ENCODE measurements at regions not wholly inside any gene's neighbourhood (a gene's known extent, or its start where the extent isn't known, plus 50 kb on each side); places are given as distances from the start of the nearest gene placed in this dataset.
A peak's percentile ranks its signal among the peaks of the same experiment; 100 is the strongest.
"Not testable (repeated sequence)": the region's sequence is repeated elsewhere in the genome, so short reads cannot be mapped to it uniquely, and the experiment has no call there.

DNA sequence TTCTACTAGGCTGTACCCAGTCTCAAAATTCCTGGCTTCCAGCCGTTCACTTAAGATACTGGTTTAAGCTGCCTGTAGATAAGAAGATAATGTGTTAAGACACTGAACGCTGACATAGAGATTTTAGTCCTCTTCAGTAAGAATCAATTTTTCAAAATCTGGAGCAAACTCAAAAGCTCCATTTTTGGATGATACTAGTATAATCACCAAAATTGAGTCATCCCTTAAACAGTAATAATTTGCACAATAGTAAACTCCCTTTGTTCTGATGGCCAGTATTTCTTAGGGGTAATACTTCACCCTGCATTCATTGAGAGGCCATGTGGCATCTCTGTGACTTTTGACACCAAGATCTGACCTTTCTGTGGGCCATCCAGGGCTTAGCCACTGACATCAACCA is 299.8 kb upstream of the USP25 start:
- no peak for DNase-seq

DNA sequence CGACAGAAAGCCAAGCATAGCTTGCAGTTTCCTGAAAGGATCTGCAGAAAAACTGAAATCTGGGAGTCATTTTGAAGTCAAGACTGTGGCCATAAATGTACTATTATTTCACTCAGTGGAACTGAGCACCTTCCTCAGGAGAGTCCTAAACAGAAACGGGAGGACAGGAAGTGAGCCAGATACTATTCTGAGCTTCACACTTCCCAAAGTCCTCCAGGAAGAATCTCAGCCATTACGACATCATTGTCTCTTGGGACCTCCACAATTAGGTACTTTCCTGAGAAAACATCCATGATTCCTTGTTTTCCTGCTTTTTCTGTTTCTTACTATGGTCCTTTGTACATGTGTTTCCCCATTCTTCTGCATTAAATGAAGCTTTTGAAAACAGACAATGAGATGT is 299.2 kb upstream of the USP25 start:
- no peak for DNase-seq

DNA sequence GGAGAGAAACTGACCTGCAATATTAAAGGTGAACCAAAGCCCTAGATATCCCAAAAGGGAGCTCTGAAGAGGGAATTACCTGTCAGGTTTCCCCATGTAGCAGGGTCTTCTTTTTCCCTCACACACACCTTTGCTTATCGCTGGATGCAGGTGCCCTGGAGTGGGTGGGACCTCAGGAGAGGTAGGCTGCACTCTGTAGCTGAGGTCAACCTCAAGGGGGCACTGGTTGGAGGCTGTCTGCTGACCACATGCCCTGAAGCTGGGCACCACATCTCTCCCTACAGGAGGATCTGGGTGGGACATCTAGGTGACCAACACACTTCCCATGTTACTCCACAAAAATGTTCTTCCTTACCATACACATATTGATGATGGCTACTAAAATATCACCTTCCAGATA is 298.7 kb upstream of the USP25 start:
- no peak for DNase-seq

DNA sequence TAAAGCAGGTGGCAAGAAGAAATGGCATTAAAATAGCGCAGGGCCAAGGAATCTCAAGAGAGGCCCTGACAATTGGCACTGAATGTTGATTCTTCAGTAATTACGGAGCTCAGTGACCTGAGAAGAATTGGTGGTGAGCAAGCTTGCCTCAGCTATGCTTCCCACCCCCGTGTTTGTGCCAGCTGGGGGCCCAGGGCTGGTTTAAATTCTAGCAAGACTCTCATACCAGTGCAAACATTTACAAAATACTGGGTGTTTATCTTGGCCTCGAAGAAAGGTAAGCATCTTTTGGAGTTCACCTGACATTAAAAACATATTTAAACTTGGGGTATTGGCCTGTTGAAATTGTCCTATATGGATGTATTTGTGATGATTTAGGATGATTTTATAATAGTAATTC is 296.7 kb upstream of the USP25 start:
- DNase-seq, result no peak

DNA sequence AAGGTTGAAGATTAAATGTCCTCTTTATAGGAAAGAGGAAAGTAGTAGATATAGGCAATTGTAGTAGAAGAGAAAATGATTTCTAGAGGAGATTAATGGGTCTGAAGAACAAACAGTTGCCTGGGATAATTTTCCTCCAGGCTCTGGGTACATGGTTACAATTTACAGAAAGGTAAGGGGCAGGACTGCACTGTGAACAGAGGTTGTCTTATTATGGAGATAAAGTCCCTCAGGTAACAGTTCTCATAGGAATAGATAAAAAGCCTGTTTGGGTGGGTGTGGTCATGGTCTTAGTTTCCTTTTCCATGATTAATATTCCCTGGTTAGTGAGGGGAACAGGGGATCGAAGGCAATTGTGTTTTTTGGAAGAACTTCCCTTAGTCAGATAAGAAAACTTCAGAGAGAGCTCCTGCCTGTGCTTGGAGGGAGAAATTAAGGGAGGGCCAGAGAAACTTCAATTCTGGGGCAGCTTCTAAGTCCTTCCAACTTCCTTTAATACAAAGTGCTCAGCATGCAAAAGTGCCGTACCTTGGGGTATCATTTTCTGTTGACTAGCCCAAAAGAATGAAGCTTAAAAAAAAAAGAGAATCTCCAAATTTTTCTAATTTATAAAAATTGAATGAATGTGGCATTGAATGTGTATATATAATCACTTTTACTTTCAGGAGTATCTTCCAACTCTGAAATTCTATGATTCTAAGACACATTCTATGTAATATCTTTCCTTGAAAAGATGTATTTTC is 295.4 kb upstream of the USP25 start:
- no peak for DNase-seq

DNA sequence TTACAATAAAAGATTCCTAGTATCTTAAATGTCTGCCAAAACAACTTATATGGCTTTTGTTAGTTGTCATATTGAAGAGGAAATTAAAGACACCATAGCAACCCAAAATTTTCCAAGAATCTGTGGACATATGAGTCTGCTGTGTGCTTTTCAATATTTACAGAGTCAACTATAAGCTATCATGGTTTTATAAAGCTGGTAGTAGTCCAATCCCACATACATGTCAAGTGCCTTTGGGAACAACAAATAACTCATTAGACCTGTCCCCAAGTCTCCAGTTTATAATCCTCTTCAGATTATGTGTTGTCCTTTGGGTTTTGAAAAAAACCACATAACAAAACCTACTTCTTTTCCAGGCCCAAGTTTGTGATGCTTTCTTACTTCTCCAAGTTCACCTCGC is 293.8 kb upstream of the USP25 start:
- no peak for DNase-seq

DNA sequence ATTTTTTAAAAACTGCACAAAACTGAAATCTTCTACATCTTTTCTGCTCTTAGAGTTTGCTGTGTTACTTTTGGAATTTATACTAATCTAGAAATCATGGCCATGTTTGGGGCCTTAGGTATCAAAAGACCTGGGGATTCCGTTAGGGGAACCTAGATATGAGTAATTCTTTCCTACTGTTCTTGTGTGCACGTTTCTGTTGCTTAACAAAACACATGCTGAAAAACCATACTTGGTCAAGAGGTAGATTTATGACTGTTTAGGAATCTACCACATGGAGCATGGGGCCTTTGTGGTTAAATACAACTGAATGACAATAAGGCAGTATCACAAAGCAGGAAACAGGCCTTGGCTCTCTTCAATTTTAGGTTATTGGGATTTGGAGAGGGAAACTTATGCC is 291.9 kb upstream of the USP25 start:
- DNase-seq, result no peak

DNA sequence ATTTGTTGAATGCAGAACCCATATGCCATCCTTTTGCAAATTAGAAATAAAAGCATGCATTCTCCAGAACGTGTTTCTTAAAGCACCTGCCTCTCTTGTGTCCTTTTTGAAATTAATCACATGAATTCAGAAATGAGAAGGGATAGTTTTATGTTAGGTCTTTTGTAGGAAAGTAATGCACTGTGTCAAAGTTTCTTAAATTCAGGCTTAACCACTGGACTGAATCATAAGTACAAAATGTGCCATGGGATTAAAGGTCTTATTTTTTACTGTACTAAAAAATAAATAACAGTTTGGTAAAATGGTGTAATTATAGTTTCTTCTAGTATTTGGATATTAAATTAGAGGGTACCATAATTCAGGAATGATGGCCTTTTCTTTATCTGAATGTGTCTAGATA is 290.1 kb upstream of the USP25 start:
- DNase-seq, result no peak

DNA sequence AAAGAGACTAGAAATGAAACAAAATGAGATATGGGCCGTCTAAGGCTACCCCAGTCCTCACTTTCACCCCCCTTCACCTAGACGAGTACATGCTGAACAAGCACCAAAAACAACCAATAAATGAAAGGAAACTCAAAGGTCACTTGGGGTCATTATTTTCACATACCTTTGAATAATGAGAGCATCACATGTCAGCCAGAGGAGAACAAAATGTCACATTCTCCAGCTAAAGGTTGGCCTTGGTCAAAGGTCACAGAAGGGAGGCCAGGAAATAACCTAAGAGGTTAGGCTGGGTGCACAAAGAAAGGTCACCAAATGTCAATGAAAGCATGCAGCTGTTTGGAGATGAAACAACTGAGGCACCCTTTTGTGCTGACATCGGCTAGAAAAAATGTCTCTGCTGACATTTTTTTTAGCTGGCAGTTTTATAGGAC is 288.7 kb upstream of the USP25 start:
- no peak for DNase-seq

DNA sequence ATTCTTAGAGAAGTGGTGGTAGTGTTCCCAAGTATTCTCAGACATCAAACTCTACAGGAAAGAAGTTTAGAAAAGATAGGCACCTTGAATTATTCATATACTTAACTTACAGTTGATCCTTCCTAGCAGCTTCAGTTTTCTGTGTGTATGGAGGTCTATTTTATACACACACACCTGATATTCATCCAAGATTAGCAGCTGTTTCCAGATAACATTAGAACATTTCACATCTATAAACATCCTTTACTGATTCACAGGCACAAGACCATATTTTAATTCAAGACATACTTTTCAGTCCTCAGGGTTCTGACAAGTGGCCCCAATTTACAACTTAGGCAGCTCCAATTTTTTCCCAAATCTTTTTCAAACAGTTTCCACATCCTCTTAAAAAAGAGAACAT is 287.8 kb upstream of the USP25 start:
- DNase-seq, result no peak

DNA sequence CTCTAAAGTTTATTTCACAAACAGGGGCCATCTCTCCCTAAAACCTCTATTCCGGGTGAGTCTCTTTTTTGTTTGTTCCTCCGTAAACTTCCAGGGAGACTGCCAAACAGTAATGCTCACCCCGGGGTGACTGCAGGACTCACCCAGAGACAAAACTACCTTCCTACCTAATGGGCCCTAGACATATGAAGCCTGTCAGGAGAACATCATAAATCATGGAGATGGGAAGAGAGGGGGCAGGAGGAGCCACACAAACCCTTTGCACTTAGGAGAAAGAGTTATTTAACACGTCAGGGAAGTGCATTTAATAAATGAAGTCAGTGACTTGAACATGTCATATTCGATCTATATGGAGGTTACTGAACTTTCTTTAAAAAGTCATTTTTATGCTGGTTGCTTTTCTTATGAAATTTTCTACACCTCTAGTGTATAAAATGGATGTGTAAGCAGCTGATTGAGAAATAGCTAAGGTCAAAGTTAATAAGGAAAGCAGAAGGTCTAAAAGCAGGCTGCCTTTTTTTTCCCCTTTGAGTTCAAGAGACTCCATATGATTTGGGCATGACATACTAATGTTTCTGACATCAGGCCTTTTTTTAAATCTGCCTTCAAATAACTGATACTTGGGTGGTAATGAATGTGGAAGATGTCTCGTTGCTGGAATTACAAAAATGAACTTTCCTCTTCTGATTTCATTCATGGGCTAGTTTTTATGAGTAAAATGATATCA is 286.9 kb upstream of the USP25 start:
- no peak for DNase-seq

DNA sequence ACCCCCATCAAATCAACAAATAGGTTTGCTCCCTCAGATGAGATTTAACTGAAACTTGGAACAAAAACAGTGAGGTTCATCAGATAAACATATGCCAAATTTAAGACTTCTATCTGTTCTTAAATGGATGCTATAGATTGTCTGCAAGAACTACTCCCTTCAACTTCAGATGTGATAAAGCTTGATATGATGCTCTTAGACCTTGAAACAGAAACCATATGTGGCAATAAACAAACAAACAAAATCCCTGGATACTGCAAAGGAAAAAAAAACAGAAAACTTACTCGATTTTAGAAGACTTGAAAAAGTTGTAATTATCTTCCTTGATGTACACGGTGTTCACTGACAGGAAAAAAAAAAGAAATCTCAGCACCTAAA is 286.1 kb upstream of the USP25 start:
- DNase-seq, result no peak

DNA sequence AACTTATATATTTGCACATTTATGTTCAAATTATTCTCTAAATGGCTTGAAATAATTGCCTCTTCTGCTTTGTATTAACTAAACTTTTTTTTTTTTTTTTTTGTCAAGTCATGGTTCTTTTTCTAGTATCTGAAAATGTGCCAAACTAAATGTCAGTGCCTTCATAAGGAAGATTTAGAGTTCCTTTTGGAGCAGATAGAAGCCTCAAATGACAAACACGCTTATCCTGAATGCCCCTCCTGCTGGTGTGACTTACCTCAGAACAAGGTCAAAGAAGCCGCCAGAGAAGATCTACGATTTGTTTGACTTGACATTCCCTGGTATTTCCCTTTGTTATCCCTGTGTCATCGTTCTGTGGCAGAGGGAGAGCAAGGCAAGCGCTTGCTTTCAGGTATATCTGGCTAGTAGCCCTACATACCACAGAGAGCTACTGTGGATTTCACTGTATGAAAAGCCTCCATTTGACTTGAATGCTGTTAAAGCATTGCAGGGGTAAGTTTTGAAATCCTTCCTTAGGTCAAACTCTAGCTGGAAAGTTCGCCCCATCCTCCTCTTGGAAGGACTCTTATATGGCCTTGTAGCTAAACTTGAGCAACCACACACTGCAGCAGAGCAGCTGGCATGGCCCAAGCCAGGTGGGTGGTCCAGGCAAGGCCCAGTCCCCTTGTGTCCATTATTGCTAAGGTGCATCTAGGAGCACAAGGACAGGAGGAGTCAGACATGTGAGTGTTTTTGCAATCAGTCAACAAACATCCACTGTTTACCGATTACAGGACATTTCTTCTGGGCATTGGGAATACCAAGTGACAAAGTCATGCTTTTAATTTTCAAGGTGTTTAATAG is 285.4 kb upstream of the USP25 start:
- no peak for DNase-seq

DNA sequence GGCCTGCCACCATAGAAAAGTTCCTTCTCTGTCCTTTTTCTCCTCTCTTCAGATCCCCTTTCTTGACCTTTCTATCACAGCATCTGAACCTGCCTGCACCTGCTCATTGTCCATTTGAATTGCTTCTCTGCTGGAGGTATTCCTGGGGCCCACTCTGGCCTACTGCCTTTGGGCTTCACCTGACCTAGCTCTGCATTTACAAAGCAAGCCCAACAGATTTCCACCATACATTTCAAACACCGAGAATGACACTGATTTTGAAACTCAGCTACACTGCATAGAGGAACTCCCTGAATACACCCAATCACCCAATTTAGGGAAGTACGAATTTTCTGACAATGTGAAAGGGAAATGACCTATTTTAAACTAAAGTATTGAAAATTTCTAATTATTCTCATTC is 284.5 kb upstream of the USP25 start:
- no peak for DNase-seq

DNA sequence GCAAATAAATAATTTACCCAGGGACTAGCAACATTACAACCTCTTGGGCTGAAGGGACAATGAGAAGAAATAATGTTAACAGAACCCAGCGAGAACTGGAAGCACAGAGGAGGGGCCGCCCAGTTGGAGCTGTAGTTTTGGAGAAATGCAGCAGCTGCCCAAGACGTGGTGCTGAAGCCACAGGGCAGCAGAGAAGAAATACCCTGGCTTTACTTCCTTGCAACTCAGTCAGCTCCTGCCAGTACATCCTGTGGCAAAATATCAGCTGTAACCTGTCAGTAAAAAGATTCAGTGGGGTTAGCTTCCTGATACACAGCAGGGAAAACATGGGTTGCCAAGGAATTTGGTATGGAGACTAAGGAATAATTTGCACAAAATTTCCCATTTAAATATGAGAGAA is 283.6 kb upstream of the USP25 start:
- DNase-seq, result peak in 6 of 56 donors; percentile 0 to 18 (median 4)

DNA sequence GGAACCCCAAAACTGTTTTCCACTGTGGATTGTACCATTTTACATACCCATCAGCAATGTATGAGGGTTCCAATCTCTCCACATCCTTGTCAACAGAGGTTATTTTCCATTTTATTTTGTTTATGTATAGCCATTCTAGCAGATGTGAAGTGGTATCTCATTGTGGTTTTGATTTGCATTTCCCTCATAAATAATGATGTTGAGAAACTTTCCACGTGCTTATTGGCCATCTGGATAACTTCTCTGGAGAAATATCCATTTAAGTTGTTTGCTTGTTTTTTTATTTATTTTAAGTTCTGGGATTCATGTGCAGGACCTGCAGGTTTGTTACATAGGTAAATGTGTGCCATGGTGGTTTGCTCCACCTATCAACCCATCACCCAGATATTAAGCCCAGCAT is 280.2 kb upstream of the USP25 start:
- DNase-seq, result no peak

DNA sequence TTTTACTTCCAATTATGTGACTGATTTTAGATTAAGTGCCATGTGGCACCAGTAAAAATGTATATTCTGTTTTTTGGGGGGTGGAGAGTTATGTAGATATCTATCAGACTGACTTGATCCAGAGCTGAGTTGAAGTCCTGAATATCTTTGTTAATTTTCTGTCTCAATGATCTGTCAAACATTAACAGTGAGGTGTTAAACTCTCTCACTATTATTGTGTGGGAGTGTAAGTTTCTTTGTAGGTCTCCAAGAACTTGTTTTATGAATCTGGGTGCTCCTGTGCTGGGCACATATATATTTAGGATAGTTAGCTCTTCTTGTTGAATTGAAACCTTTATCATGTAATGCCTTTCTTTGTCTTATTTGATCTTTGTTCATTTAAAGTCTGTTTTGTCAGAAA is 276.5 kb upstream of the USP25 start:
- no peak for DNase-seq

DNA sequence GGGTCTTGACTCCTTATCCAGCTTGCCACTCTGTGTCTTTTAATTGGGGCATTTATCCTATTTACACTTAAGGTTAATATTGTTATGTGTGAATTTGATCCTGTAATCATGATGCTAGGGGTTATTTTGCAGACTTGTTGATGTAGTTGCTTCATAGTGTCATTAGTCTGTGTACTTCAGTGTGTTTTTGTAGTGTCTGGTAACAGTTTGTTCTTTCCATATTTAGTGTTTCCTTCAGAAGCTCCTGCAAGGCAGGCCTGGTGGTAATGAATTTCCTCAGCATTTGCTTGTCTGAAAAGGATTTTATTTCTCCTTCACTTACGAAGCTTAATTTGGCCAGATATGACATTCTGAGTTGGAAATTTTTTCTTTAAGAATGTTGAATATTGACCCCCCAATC is 276.0 kb upstream of the USP25 start:
- not testable (repeated sequence) for DNase-seq

DNA sequence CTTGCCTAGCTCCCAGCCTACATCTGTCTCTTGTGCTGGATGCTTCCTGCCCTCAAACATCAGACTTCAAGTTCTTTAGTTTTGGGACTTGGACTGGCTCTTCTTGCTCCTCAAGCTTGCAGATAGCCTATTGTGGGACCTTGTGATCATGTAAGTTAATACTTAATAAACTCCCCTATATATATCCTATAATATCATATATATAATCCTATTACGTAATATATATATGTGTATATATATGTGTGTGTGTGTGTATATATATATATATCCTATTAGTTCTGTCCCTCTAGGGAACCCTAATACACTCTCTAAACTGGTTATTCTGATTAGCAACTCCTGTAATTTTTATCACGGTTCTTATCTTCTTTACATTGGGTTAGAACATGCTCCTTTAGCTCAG is 274.9 kb upstream of the USP25 start:
- DNase-seq, result not testable (repeated sequence)

DNA sequence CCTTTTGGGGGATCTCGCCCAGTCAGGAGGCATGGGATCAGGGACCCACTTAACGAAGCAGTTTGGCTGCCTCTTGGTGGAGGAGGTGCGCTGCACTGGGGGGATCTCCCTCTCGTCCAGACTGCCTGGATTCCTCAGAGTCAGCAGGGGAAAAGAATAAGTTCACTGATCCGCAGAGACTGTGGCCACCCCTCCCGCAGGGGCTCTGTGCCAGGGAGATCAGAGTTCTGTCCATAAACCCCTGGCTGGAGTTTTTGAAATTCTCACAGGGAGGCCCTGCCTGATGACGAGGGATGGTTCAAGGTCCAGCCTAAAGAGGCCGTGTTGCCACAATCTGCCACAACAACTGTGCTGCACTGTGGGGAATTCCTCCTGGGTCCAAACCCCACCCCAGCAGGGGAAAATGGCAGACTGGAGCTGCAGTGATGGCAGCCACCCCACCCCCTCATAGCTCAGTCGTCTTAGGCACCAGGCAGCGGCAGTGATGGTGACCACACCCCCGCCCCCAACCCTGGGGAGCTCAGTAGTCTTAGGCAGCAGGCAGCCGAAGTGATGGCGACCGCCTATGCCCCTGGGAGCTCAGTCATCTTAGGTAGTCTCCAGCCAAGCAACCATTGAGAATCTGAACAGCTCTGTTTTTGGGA is 273.8 kb upstream of the USP25 start:
- no peak for DNase-seq

DNA sequence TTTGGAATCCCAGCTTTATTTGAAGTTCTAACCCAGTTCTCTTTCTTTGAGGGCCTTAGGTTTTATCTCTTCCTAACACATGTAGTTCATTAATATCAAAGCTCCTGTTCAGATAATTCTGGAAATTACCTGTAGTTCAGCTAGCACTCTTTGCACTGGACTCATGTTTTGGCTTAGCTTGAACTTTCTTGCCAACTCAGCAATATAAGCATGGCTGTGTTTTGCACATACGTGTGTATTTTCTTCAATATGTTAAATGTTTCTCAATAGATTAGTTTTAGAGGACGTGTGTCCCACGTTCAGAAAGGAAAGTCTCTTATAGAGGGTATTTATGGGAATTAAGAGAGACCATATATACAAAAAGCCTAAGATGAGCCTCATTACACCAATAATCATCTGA is 271.8 kb upstream of the USP25 start:
- DNase-seq, result no peak

DNA sequence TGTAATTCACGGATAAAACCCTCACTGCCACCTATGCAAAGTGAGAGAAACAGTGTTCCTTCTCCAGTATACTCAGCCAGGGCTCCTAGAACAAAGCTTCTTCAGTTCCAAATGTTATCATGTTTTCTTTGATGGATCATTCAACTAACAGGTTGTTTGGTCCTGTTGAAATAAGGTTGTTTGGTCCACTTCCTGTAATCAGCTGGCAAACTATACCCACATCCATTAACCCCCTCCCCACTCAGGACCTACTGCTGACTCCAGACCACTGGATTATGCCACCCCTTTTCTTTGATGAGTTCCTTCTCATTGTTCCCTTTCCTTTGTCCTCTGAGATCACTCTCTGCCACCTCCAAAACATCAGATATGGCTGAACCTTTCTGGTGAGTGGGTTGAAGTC is 267.7 kb upstream of the USP25 start:
- DNase-seq, result no peak
